DND-41 (cell line): ENCODE measurements at regions not wholly inside any gene's neighbourhood (a gene's known extent, or its start where the extent isn't known, plus 50 kb on each side); places are given as distances from the start of the nearest gene placed in this dataset.

Experiments used
- ATAC-seq: fragments of 200-7000 bp; cut with Tn5 transposase; 3 replicates; pipeline ENCODE4 v1.9.1; 2021; ENCODE audit warnings: low read depth; ENCODE audit not compliant: insufficient read depth
- DNase-seq: peaks from one replicate; pipeline ENCODE4 v3.0.0-alpha.2; 2020
- H2AFZ ChIP-seq: 2 replicates; pipeline ENCODE4 v1.6.0; 2012; ENCODE audit warnings: low read depth, low read length
- H3K27ac ChIP-seq: 2 replicates; pipeline ENCODE4 v1.5.1; 2012; ENCODE audit warnings: low read length, inconsistent platforms
- H3K27me3 ChIP-seq: fragments of 200-600 bp; sonication (generic); 2 replicates; pipeline ENCODE4 v1.6.0; 2012; ENCODE audit warnings: low read length, mild to moderate bottlenecking, inconsistent platforms; ENCODE audit not compliant: insufficient read depth, poor library complexity
- H3K36me3 ChIP-seq: 2 replicates; pipeline ENCODE4 v1.5.1; 2012; ENCODE audit warnings: low read length, inconsistent platforms; ENCODE audit not compliant: insufficient read depth
- H3K4me1 ChIP-seq: 2 replicates; pipeline ENCODE4 v1.5.1; 2012; ENCODE audit warnings: mild to moderate bottlenecking, low read length; ENCODE audit not compliant: insufficient read depth
- H3K4me2 ChIP-seq: 2 replicates; pipeline ENCODE4 v1.6.0; 2012; ENCODE audit warnings: mild to moderate bottlenecking, moderate library complexity, low read length, inconsistent platforms; ENCODE audit not compliant: insufficient read depth
- H3K4me3 ChIP-seq, 2 experiments: fragments of 200-600 bp in 1 of 2; shearing (Covaris generic) in 1 of 2; 2 replicates each; pipeline ENCODE4 v1.5.1; 2012 to 2016; ENCODE audit warnings: inconsistent platforms in 2 of 2, low read length in 2 of 2, mild to moderate bottlenecking in 2 of 2, low read depth in 1 of 2, moderate library complexity in 1 of 2
- H3K79me2 ChIP-seq: 2 replicates; pipeline ENCODE4 v1.6.0; 2012; ENCODE audit warnings: low read length, inconsistent platforms; ENCODE audit not compliant: insufficient read depth
- H3K9ac ChIP-seq: 2 replicates; pipeline ENCODE4 v1.6.0; 2012; ENCODE audit warnings: low read depth, mild to moderate bottlenecking, inconsistent platforms, low read length, moderate library complexity
- H3K9me3 ChIP-seq: 2 replicates; pipeline ENCODE4 v1.5.1; 2012; ENCODE audit warnings: low read length, moderate library complexity, mild to moderate bottlenecking, inconsistent platforms; ENCODE audit not compliant: insufficient read depth, severe bottlenecking
- H4K20me1 ChIP-seq: 2 replicates; pipeline ENCODE4 v1.6.0; 2012; ENCODE audit warnings: low read length; ENCODE audit not compliant: insufficient read depth
- CTCF ChIP-seq: IDR thresholded peaks from 2 replicates; pipeline ENCODE4 v1.5.1; 2012; ENCODE audit warnings: borderline replicate concordance, low read length, moderate library complexity, mild to moderate bottlenecking; ENCODE audit not compliant: poor library complexity, severe bottlenecking; ENCODE audit errors: extremely low read depth
- EZH2 ChIP-seq: IDR thresholded peaks from 3 replicates; pipeline ENCODE4 v1.6.1; 2012; ENCODE audit warnings: borderline replicate concordance, low read depth, mild to moderate bottlenecking, moderate library complexity, low read length, inconsistent platforms; ENCODE audit not compliant: severe bottlenecking

GRCh38 chr3:163773136-163773535, 1305.2 kb downstream of the SI start:
- Histone ChIP-seq H4K20me1 (no peaks in the 10 kb centered on the region), H3K79me2 (no peaks in the 10 kb centered on the region), H2AFZ (peak overlapping the region; percentile 49), H3K36me3 (no peaks in the 10 kb centered on the region), H3K9ac (no peak overlapping the region), H3K4me2 (no peak overlapping the region), H3K27ac (no peak overlapping the region), H3K4me1 (no peaks in the 10 kb centered on the region), H3K27me3 (no peaks in the 10 kb centered on the region), H3K4me3 (no peak overlapping the region), H3K9me3 (no peaks in the 10 kb centered on the region)
- TF ChIP-seq CTCF (no peak), EZH2 (no peak)
- DNase-seq, result no peak
- ATAC-seq, result no peak

GRCh38 chr3:163768048-163768447, 1310.2 kb downstream of the SI start:
- Histone ChIP-seq H3K4me1 (no peaks in the 10 kb centered on the region), H2AFZ (no peak overlapping the region), H3K4me2 (no peak overlapping the region), H3K27ac (no peak overlapping the region), H4K20me1 (no peaks in the 10 kb centered on the region), H3K4me3 (no peak overlapping the region), H3K79me2 (no peaks in the 10 kb centered on the region), H3K9me3 (no peaks in the 10 kb centered on the region), H3K36me3 (no peaks in the 10 kb centered on the region), H3K27me3 (no peaks in the 10 kb centered on the region), H3K9ac (no peak overlapping the region)
- ATAC-seq, result no peak
- TF ChIP-seq EZH2 (no peak), CTCF (no peak)
- DNase-seq, result no peak

- Histone ChIP-seq H3K4me1 (no peaks in the 10 kb centered on the region), H3K9ac (no peak overlapping the region), H3K27ac (no peak overlapping the region), H4K20me1 (no peaks in the 10 kb centered on the region), H3K79me2 (no peaks in the 10 kb centered on the region), H3K27me3 (no peaks in the 10 kb centered on the region), H2AFZ (no peak overlapping the region), H3K36me3 (no peaks in the 10 kb centered on the region), H3K4me2 (no peak overlapping the region), H3K4me3 (no peak overlapping the region), H3K9me3 (peaks cover 4% of the 10 kb centered on the region)
- no peak for DNase-seq
- TF ChIP-seq EZH2 (no peak), CTCF (no peak)
- no peak for ATAC-seq
Measured at GRCh38 chr3:163766112-163766511, 1312.2 kb downstream of the SI start.

GRCh38 chr3:163753033-163753432, 1325.3 kb downstream of the SI start:
- Histone ChIP-seq H3K4me2 (no peak overlapping the region), H4K20me1 (no peaks in the 10 kb centered on the region), H3K4me3 (no peak overlapping the region), H2AFZ (peak overlapping the region; percentile 12), H3K4me1 (peaks cover 17% of the 10 kb centered on the region), H3K79me2 (no peaks in the 10 kb centered on the region), H3K27ac (peak overlapping the region; percentile 32), H3K9ac (no peak overlapping the region), H3K9me3 (peaks cover 14% of the 10 kb centered on the region), H3K27me3 (no peaks in the 10 kb centered on the region), H3K36me3 (no peaks in the 10 kb centered on the region)
- peak; percentile 97 for ATAC-seq
- no peak for TF ChIP-seq CTCF
- TF ChIP-seq EZH2, result no peak
- peak; percentile 71 for DNase-seq
